Mesothelial cell of epicardium (in vitro differentiated cells): ENCODE measurements at regions not wholly inside any gene's neighbourhood (a gene's known extent, or its start where the extent isn't known, plus 50 kb on each side); places are given as distances from the start of the nearest gene placed in this dataset.

Source experiments
- DNase-seq, 2 experiments: peaks; one replicate each; pipeline ENCODE4 v3.0.0; 2021; ENCODE audit warnings: low spot score in 2 of 2; ENCODE audit not compliant: unreplicated experiment in 2 of 2
- H3K27ac Mint-ChIP-seq: 2 replicates; pipeline ENCODE4 v1.8.0; 2021; ENCODE audit warnings: mixed read lengths
- H3K27me3 Mint-ChIP-seq: 2 replicates; pipeline ENCODE4 v1.8.0; 2021; ENCODE audit warnings: low read depth, mixed read lengths
- H3K36me3 Mint-ChIP-seq: 2 replicates; pipeline ENCODE4 v1.8.0; 2021; ENCODE audit warnings: mixed read lengths
- H3K4me1 Mint-ChIP-seq: 2 replicates; pipeline ENCODE4 v1.8.0; 2021; ENCODE audit warnings: mixed read lengths
- H3K4me3 Mint-ChIP-seq: 2 replicates; pipeline ENCODE4 v1.8.0; 2021; ENCODE audit warnings: mild to moderate bottlenecking, moderate library complexity, mixed read lengths
- H3K9me3 Mint-ChIP-seq: 2 replicates; pipeline ENCODE4 v1.8.0; 2021; ENCODE audit warnings: mixed read lengths
- CTCF ChIP-seq: fragments of 200-600 bp; sonication (generic); IDR thresholded peaks from one replicate; pipeline ENCODE4 v1.5.0; 2021; ENCODE audit warnings: antibody characterized with exemption; ENCODE audit not compliant: unreplicated experiment

GRCh38 chr9:27752069-27752468 lies 178.8 kb upstream of the C9orf72 start:
- no peak overlapping the region for H3K4me3 Mint-ChIP-seq
- no peaks in the 10 kb centered on the region for H3K36me3 Mint-ChIP-seq
- H3K27me3 Mint-ChIP-seq: no peaks in the 10 kb centered on the region
- no peak for DNase-seq
- no peak for TF ChIP-seq CTCF
- no peak overlapping the region for H3K27ac Mint-ChIP-seq
- peaks cover 8% of the 10 kb centered on the region for H3K4me1 Mint-ChIP-seq
- no peaks in the 10 kb centered on the region for H3K9me3 Mint-ChIP-seq

GRCh38 chr9:27755846-27756245 lies 182.6 kb upstream of the C9orf72 start:
- no peak for DNase-seq
- no peaks in the 10 kb centered on the region for H3K36me3 Mint-ChIP-seq

GRCh38 chr9:27756418-27756817 lies 183.1 kb upstream of the C9orf72 start:
- no peak for DNase-seq
- H3K4me3 Mint-ChIP-seq: no peak overlapping the region
- H3K27me3 Mint-ChIP-seq: no peaks in the 10 kb centered on the region
- peaks cover 6% of the 10 kb centered on the region for H3K4me1 Mint-ChIP-seq
- TF ChIP-seq CTCF: no peak
- H3K9me3 Mint-ChIP-seq: no peaks in the 10 kb centered on the region
- no peaks in the 10 kb centered on the region for H3K36me3 Mint-ChIP-seq
- H3K27ac Mint-ChIP-seq: no peak overlapping the region

More at GRCh38 chr9:27755846-27756245, 182.6 kb upstream of the C9orf72 start:
- H3K27me3 Mint-ChIP-seq: no peaks in the 10 kb centered on the region
- no peak overlapping the region for H3K4me3 Mint-ChIP-seq
- H3K9me3 Mint-ChIP-seq: no peaks in the 10 kb centered on the region
- peaks cover 6% of the 10 kb centered on the region for H3K4me1 Mint-ChIP-seq
- no peak overlapping the region for H3K27ac Mint-ChIP-seq
- no peak for TF ChIP-seq CTCF

- Mint-ChIP-seq H3K4me3 (no peak overlapping the region), H3K27me3 (no peaks in the 10 kb centered on the region), H3K9me3 (no peaks in the 10 kb centered on the region), H3K4me1 (peaks cover 13% of the 10 kb centered on the region), H3K36me3 (no peaks in the 10 kb centered on the region), H3K27ac (no peak overlapping the region)
- DNase-seq: no peak
- no peak for TF ChIP-seq CTCF
These were observed 190.6 kb upstream of the C9orf72 start for GRCh38 chr9:27763831-27764230.

GRCh38 chr9:27765266-27766072 lies 192.2 kb upstream of the C9orf72 start:
- no peaks in the 10 kb centered on the region for H3K9me3 Mint-ChIP-seq

More at GRCh38 chr9:27765266-27766072, 192.2 kb upstream of the C9orf72 start:
- no peaks in the 10 kb centered on the region for H3K36me3 Mint-ChIP-seq
- DNase-seq: no peak
- TF ChIP-seq CTCF: no peak
- H3K27me3 Mint-ChIP-seq: no peaks in the 10 kb centered on the region
- peak overlapping the region; percentile 45 for H3K27ac Mint-ChIP-seq
- no peak overlapping the region for H3K4me3 Mint-ChIP-seq
- H3K4me1 Mint-ChIP-seq: peaks cover 13% of the 10 kb centered on the region
